Neuronal stem cell (in vitro differentiated cells): ENCODE measurements at regions not wholly inside any gene's neighbourhood (a gene's known extent, or its start where the extent isn't known, plus 50 kb on each side); places are given as distances from the start of the nearest gene placed in this dataset.
"Not testable (repeated sequence)": the region's sequence is repeated elsewhere in the genome, so short reads cannot be mapped to it uniquely, and the experiment has no call there.

Source experiments
- DNase-seq: peaks from one replicate; pipeline ENCODE4 v3.0.0-alpha.2; 2013; ENCODE audit warnings: low spot score
- H2AFZ ChIP-seq: one replicate; pipeline ENCODE4 v1.6.1; 2013; ENCODE audit warnings: mild to moderate bottlenecking, low read length, inconsistent platforms
- H2AK5ac ChIP-seq: 2 replicates; pipeline ENCODE4 v1.6.1; 2013; ENCODE audit warnings: low read depth, mild to moderate bottlenecking, inconsistent platforms, low read length, moderate library complexity, mixed read lengths
- H2BK120ac ChIP-seq: 2 replicates; pipeline ENCODE4 v1.6.1; 2013; ENCODE audit warnings: low read depth, mild to moderate bottlenecking, inconsistent platforms, low read length, moderate library complexity, mixed read lengths
- H2BK12ac ChIP-seq: one replicate; pipeline ENCODE4 v1.6.1; 2013; ENCODE audit warnings: low read length, inconsistent platforms
- H2BK15ac ChIP-seq: 2 replicates; pipeline ENCODE4 v1.6.1; 2013; ENCODE audit warnings: mild to moderate bottlenecking, low read length, inconsistent platforms, mixed read lengths
- H2BK5ac ChIP-seq: one replicate; pipeline ENCODE4 v1.6.1; 2013; ENCODE audit warnings: inconsistent platforms, mild to moderate bottlenecking, low read length, moderate library complexity
- H3K14ac ChIP-seq: one replicate; pipeline ENCODE4 v1.6.1; 2013; ENCODE audit warnings: low read length, inconsistent platforms
- H3K18ac ChIP-seq: 2 replicates; pipeline ENCODE4 v1.6.1; 2013; ENCODE audit warnings: low read length, inconsistent platforms
- H3K23ac ChIP-seq: 2 replicates; pipeline ENCODE4 v1.6.1; 2013; ENCODE audit warnings: low read depth, mild to moderate bottlenecking, mixed read lengths, low read length, inconsistent platforms; ENCODE audit not compliant: poor library complexity
- H3K27ac ChIP-seq: replicated peaks from 3 replicates; pipeline ENCODE4 v1.5.1; 2013; ENCODE audit warnings: low read length, inconsistent platforms
- H3K27me3 ChIP-seq, 3 experiments: 2 replicates each; pipeline ENCODE4 v1.6.1; 2013; ENCODE audit warnings: low read length in 3 of 3, mild to moderate bottlenecking in 2 of 3, inconsistent platforms in 1 of 3, low read depth in 1 of 3, mixed read lengths in 1 of 3, moderate library complexity in 1 of 3; ENCODE audit not compliant: control insufficient read depth in 3 of 3, insufficient read depth in 3 of 3
- H3K36me3 ChIP-seq, 2 donors: replicated peaks in 1 of 2; 2 replicates each; pipeline ENCODE4 v1.6.1; 2013; ENCODE audit warnings: low read length in 2 of 2; ENCODE audit not compliant: control insufficient read depth in 2 of 2, insufficient read depth in 2 of 2
- H3K4ac ChIP-seq: 2 replicates; pipeline ENCODE4 v1.6.1; 2013; ENCODE audit warnings: inconsistent platforms, mild to moderate bottlenecking, low read length, moderate library complexity
- H3K4me1 ChIP-seq, 2 donors: 1 replicate in 1 of 2; 2 replicates in 1 of 2; pipeline ENCODE4 v1.6.1; 2013; ENCODE audit warnings: low read length in 2 of 2, low read depth in 1 of 2; ENCODE audit not compliant: control insufficient read depth in 2 of 2, insufficient read depth in 1 of 2
- H3K4me2 ChIP-seq: one replicate; pipeline ENCODE4 v1.6.1; 2013; ENCODE audit warnings: mild to moderate bottlenecking, low read length, inconsistent platforms; ENCODE audit not compliant: insufficient read depth, poor library complexity, severe bottlenecking
- H3K4me3 ChIP-seq, 2 donors: 2 replicates each; pipeline ENCODE4 v1.5.1; 2013; ENCODE audit warnings: low read length in 2 of 2, mild to moderate bottlenecking in 2 of 2, inconsistent platforms in 1 of 2, moderate library complexity in 1 of 2
- H3K79me1 ChIP-seq: one replicate; pipeline ENCODE4 v1.6.1; 2013; ENCODE audit warnings: low read depth, mild to moderate bottlenecking, inconsistent platforms, low read length, moderate library complexity
- H3K9ac ChIP-seq: one replicate; pipeline ENCODE4 v1.6.1; 2013; ENCODE audit warnings: mild to moderate bottlenecking, low read depth, low read length, inconsistent platforms; ENCODE audit not compliant: poor library complexity
- H3K9me3 ChIP-seq, 2 donors: replicated peaks in 1 of 2; 2 replicates each; pipeline versions ENCODE3 to v1.6.1; 2013; ENCODE audit warnings: low read length in 2 of 2, mild to moderate bottlenecking in 2 of 2, inconsistent platforms in 1 of 2, low read depth in 1 of 2, mixed read lengths in 1 of 2, moderate library complexity in 1 of 2; ENCODE audit not compliant: control insufficient read depth in 2 of 2, insufficient read depth in 1 of 2
- H4K8ac ChIP-seq: one replicate; pipeline ENCODE4 v1.6.1; 2013; ENCODE audit warnings: low read depth, mild to moderate bottlenecking, inconsistent platforms, low read length, moderate library complexity
- H4K91ac ChIP-seq: one replicate; pipeline ENCODE4 v1.6.1; 2013; ENCODE audit warnings: low read length, low read depth, mild to moderate bottlenecking, inconsistent platforms; ENCODE audit not compliant: poor library complexity
- WGBS, 2 donors: extraction: QIAGEN DNeasy Blood & Tissue Kit; methylation state at CpG; one replicate each; pipeline ENCODE4 v1.1.7; 2013; ENCODE audit warnings: missing lambda C conversion rate in 2 of 2, mixed read lengths in 1 of 2; ENCODE audit not compliant: insufficient read length in 2 of 2, insufficient replicate concordance in 1 of 2; ENCODE audit errors: extremely low coverage in 2 of 2; 5-methylcytosine and 5-hydroxymethylcytosine counted together

GRCh38 chr5:3092664-3093063 lies 341.2 kb upstream of the IRX2 start:
- H3K23ac ChIP-seq, result no peak overlapping the region
- H4K8ac ChIP-seq, result no peak overlapping the region
- H3K4me2 ChIP-seq, result no peak overlapping the region
- peaks cover 0 to 2% of the 10 kb centered on the region in 2 donors for H3K9me3 ChIP-seq
- H3K36me3 ChIP-seq, result no peaks in the 10 kb centered on the region
- no peak overlapping the region for H2AK5ac ChIP-seq
- H3K79me1 ChIP-seq, result no peaks in the 10 kb centered on the region
- DNase-seq, result no peak
- H3K4ac ChIP-seq, result no peak overlapping the region
- H3K18ac ChIP-seq, result peak overlapping the region; percentile 44
- H2BK15ac ChIP-seq, result no peak overlapping the region
- no peak overlapping the region for H4K91ac ChIP-seq
- no peaks in the 10 kb centered on the region for H3K27me3 ChIP-seq
- no peak overlapping the region for H3K9ac ChIP-seq
- peak overlapping the region; percentile 47 for H3K14ac ChIP-seq
- no peak overlapping the region for H3K27ac ChIP-seq
- peaks cover 0 to 1% of the 10 kb centered on the region in 2 donors for H3K4me1 ChIP-seq
- WGBS, 2 donors, result no CpG with 5 or more reads among the region's 13 CpGs
- H2AFZ ChIP-seq, result no peak overlapping the region
- no peak overlapping the region for H2BK5ac ChIP-seq
- H3K4me3 ChIP-seq, result no peak overlapping the region
- no peak overlapping the region for H2BK12ac ChIP-seq
- H2BK120ac ChIP-seq, result no peak overlapping the region

GRCh38 chr5:3092211-3092610 lies 340.7 kb upstream of the IRX2 start:
- H3K4me1 ChIP-seq, result peaks cover 0 to 1% of the 10 kb centered on the region in 2 donors
- H2AFZ ChIP-seq, result no peak overlapping the region
- H3K4ac ChIP-seq, result no peak overlapping the region
- H3K23ac ChIP-seq, result peak overlapping the region; percentile 68
- H3K27me3 ChIP-seq, result no peaks in the 10 kb centered on the region
- no peak overlapping the region for H4K91ac ChIP-seq
- no peak overlapping the region for H4K8ac ChIP-seq
- no peaks in the 10 kb centered on the region for H3K36me3 ChIP-seq
- H3K18ac ChIP-seq, result no peak overlapping the region
- no peak overlapping the region for H3K9ac ChIP-seq
- peak overlapping the region; percentile 6 for H2AK5ac ChIP-seq
- no peaks in the 10 kb centered on the region for H3K79me1 ChIP-seq
- H2BK12ac ChIP-seq, result no peak overlapping the region
- H2BK15ac ChIP-seq, result peak overlapping the region; percentile 5
- H3K14ac ChIP-seq, result peak overlapping the region; percentile 83
- WGBS, 2 donors, result no CpG with 5 or more reads among the region's 7 CpGs
- no peak overlapping the region for H3K4me3 ChIP-seq
- H3K27ac ChIP-seq, result no peak overlapping the region
- H3K9me3 ChIP-seq, result peaks cover 0 to 2% of the 10 kb centered on the region in 2 donors
- no peak for DNase-seq
- no peak overlapping the region for H2BK5ac ChIP-seq
- H2BK120ac ChIP-seq, result no peak overlapping the region
- no peak overlapping the region for H3K4me2 ChIP-seq

- Histone ChIP-seq H2AFZ (peak overlapping the region; percentile 32), H3K9me3 (no peaks in the 10 kb centered on the region), H3K79me1 (no peaks in the 10 kb centered on the region), H2BK120ac (no peak overlapping the region), H2AK5ac (no peak overlapping the region), H2BK12ac (no peak overlapping the region), H3K27me3 (no peaks in the 10 kb centered on the region), H3K9ac (no peak overlapping the region), H3K4me2 (no peak overlapping the region), H3K36me3 (no peaks in the 10 kb centered on the region), H3K4me3 (no peak overlapping the region), H3K23ac (no peak overlapping the region), H3K4me1 (peaks cover 0 to 1% of the 10 kb centered on the region in 2 donors), H2BK5ac (no peak overlapping the region), H3K4ac (no peak overlapping the region), H3K27ac (no peak overlapping the region), H3K18ac (no peak overlapping the region), H4K8ac (no peak overlapping the region), H2BK15ac (no peak overlapping the region), H4K91ac (no peak overlapping the region), H3K14ac (no peak overlapping the region)
- no CpG with 5 or more reads among the region's 11 CpGs for WGBS, 2 donors
- DNase-seq, result no peak
Observed at GRCh38 chr5:3091040-3091774, 339.7 kb upstream of the IRX2 start.

GRCh38 chr5:3090305-3090704 lies 338.8 kb upstream of the IRX2 start:
- H3K4me3 ChIP-seq, H3K27ac ChIP-seq, H2BK5ac ChIP-seq, H2BK120ac ChIP-seq, H3K9me3 ChIP-seq, H4K8ac ChIP-seq, H2AFZ ChIP-seq, H3K4ac ChIP-seq, H2BK15ac ChIP-seq, H3K23ac ChIP-seq, H3K18ac ChIP-seq, H2AK5ac ChIP-seq, H3K4me2 ChIP-seq, H3K79me1 ChIP-seq, H4K91ac ChIP-seq, H2BK12ac ChIP-seq, H3K9ac ChIP-seq, H3K27me3 ChIP-seq, H3K36me3 ChIP-seq, H3K14ac ChIP-seq, DNase-seq, H3K4me1 ChIP-seq: not testable (repeated sequence)
- no CpG with 5 or more reads among the region's 6 CpGs for WGBS, 2 donors
